Right atrium auricular region (tissue), 2 donors: ENCODE measurements at regions not wholly inside any gene's neighbourhood (a gene's known extent, or its start where the extent isn't known, plus 50 kb on each side); places are given as distances from the start of the nearest gene placed in this dataset.
A peak's percentile ranks its signal among the peaks of the same experiment; 100 is the strongest.

Source experiments
- DNase-seq: peaks from one replicate; pipeline ENCODE4 v3.0.0-alpha.2; 2019; ENCODE audit warnings: low spot score
- H3K27ac ChIP-seq, 2 donors: fragments of 200-600 bp; sonication (generic); 1 replicate in 1 of 2; 2 replicates in 1 of 2; pipeline ENCODE4 v1.5.1; 2016 to 2019
- H3K27me3 ChIP-seq, 2 donors: fragments of 200-600 bp; sonication (generic); one replicate each; pipeline versions ENCODE4 v1.5.1 to v1.6.0; 2017 to 2019
- H3K36me3 ChIP-seq: fragments of 200-600 bp; sonication (generic); one replicate; pipeline ENCODE4 v1.5.1; 2016
- H3K4me1 ChIP-seq, 2 donors: fragments of 200-600 bp; sonication (generic); one replicate each; pipeline versions ENCODE4 v1.5.1 to v1.6.0; 2017 to 2019
- H3K4me3 ChIP-seq, 2 donors: fragments of 200-600 bp; sonication (generic); 1 replicate in 1 of 2; 2 replicates in 1 of 2; pipeline ENCODE4 v1.5.1; 2017 to 2019; ENCODE audit warnings: mild to moderate bottlenecking in 1 of 2, moderate library complexity in 1 of 2
- H3K9me3 ChIP-seq, 2 donors: fragments of 200-600 bp; sonication (generic); one replicate each; pipeline ENCODE4 v1.5.1; 2019
- CTCF ChIP-seq, 2 donors: fragments of 200-600 bp; sonication (generic); IDR thresholded peaks; one replicate each; pipeline ENCODE4 v1.5.1; 2019; ENCODE audit warnings: antibody characterized with exemption in 2 of 2

GRCh38 chr12:107396991-107397390 lies 288.6 kb upstream of the PWP1 start:
- DNase-seq = no peak
- Histone ChIP-seq H3K36me3 (no peaks in the 10 kb centered on the region), H3K9me3 (no peaks in the 10 kb centered on the region), H3K27me3 (no peaks in the 10 kb centered on the region), H3K4me3 (no peak overlapping the region), H3K4me1 (no peaks in the 10 kb centered on the region), H3K27ac (no peak overlapping the region)
- no peak for TF ChIP-seq CTCF (IDR thresholded peaks at IDR 0.05)

DNA sequence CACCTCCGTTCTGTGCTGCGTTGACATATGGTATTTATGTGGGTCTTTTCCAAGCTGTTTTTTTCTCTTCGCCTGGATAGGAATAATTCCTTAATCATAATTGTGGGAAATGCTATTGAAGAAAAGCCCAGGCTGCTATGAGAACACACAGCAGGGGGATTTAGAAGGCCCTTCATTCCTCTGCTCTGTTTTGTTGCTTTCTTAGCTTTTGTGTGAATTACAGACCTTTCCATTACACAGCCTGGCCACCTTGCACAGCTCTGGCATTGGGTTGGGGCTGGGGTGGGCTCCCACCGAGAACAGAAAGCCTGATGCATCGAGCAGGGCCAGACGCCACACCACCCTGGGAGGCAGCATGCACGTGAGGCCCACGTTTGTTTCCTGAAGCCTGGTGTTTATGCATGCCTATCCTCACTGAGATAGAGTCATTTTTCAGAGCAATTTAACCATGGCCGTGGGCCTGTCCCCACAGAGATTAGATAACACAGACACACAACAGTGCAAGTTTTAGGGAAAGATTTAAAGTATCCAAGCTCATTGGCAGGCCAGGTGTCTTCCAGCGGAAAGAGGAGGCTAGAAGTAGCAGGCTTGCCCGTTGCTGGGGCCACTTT lies 287.6 kb upstream of the PWP1 start:
- Histone ChIP-seq H3K27me3 (no peaks in the 10 kb centered on the region), H3K4me1 (no peaks in the 10 kb centered on the region), H3K4me3 (no peak overlapping the region), H3K36me3 (no peaks in the 10 kb centered on the region), H3K9me3 (no peaks in the 10 kb centered on the region), H3K27ac (no peak overlapping the region)
- TF ChIP-seq CTCF (IDR thresholded peaks at IDR 0.05) = no peak
- no peak for DNase-seq

GRCh38 chr12:107399046-107399445 lies 286.6 kb upstream of the PWP1 start:
- H3K9me3 ChIP-seq = no peaks in the 10 kb centered on the region
- DNase-seq = no peak
- no peak overlapping the region for H3K4me3 ChIP-seq
- no peaks in the 10 kb centered on the region for H3K36me3 ChIP-seq
- H3K4me1 ChIP-seq = no peaks in the 10 kb centered on the region
- H3K27me3 ChIP-seq = no peaks in the 10 kb centered on the region
- no peak overlapping the region for H3K27ac ChIP-seq
- no peak for TF ChIP-seq CTCF (IDR thresholded peaks at IDR 0.05)

DNA sequence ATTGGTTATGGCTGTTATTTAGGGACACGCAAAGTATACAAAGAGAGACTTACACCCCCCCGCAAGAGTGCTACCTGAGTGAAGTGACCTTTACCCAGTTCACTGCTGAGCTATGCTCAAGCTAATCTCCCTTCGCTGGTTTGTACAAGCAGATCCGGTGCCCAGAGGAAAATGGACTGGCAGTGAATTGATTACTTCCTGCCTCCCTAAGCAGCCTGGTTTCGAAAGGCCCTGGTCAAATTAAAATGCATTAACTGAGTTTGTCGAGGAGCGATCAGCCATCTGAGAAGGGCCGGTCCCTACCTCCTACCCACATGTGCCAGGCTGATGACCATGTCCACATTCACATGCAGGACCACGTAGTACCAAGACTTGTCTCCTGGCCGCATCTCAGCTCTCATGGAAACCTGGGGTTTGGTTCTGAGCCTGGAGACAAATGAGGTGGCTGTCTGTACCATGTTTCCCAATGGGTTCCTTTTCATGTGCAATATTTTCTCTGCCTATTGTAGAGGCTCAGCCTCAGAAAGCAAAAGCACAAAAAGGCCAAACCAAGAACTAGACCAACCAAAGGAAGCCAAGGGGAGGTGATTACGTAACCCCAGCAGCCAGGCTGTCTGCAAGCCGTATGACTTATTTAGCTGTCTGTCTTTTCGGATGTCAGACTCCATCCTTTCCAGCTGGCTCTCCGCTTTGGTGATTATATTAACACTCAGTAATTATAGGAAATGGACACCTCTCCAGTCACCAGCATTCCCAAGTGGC lies 284.7 kb upstream of the PWP1 start:
- no peak for TF ChIP-seq CTCF (IDR thresholded peaks at IDR 0.05)
- no peaks in the 10 kb centered on the region for H3K36me3 ChIP-seq
- DNase-seq = peak; percentile 72
- no peaks in the 10 kb centered on the region for H3K4me1 ChIP-seq
- no peaks in the 10 kb centered on the region for H3K27me3 ChIP-seq
- H3K4me3 ChIP-seq = no peak overlapping the region
- H3K9me3 ChIP-seq = no peaks in the 10 kb centered on the region
- no peak overlapping the region for H3K27ac ChIP-seq

DNA sequence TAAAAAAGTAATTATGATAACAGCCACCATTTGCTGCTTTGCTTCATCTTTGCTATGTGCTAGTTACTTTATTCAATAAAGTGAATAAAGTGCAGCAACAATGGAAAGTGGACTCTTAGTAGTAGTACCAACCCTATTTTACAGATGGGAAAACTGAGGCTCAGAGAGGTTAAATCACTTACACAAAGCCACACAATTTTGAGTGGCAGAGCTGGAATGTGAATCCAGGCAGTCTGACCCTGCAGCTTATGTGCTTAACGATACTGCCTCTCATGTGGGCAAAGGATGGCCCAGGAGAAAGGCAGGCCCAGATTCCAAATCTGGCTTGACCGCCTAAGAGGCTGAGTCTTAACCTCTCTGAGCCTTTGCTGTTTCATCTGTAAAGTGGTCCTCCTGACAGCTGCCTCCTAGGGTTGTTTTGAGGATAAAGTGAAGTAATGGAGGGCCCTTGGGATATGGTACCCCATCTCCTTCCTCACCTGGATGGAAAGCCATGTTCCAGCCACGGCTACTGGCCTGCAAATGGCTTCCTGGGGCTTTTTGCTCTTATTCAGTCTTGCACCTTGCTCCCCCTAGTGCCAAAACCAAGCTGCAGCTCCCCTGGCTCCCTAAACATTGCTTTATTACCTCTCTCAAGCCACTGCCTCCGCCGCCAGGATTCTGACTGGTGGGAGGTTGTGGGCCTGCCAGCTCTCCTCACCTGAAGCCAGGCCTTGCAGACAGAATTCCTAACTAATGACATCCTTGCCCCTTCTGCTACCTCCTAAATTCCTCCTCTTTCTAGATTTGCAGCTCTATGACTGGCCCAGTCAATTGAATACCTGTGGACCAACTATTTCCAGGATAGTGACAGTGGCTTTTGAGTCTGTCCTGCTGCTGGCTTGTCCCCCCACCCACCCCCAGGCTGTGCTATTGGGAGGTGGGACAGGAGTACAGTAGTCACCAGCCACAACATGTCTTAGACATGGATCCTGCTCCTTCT lies 283.3 kb upstream of the PWP1 start:
- peak in 1 of 2 donors; percentile 52 for TF ChIP-seq CTCF (IDR thresholded peaks at IDR 0.05)
- DNase-seq = no peak
- no peaks in the 10 kb centered on the region for H3K9me3 ChIP-seq

More for the DNA sequence above, 283.3 kb upstream of the PWP1 start:
- Histone ChIP-seq H3K36me3 (no peaks in the 10 kb centered on the region), H3K27me3 (no peaks in the 10 kb centered on the region), H3K27ac (no peak overlapping the region), H3K4me3 (no peak overlapping the region), H3K4me1 (no peaks in the 10 kb centered on the region)
